Endothelial cell (in vitro differentiated cells): ENCODE measurements at regions not wholly inside any gene's neighbourhood (a gene's known extent, or its start where the extent isn't known, plus 50 kb on each side); places are given as distances from the start of the nearest gene placed in this dataset.
"Not testable (repeated sequence)": the region's sequence is repeated elsewhere in the genome, so short reads cannot be mapped to it uniquely, and the experiment has no call there.

Experiments used
- DNase-seq: peaks from one replicate; pipeline ENCODE4 v3.0.0; 2021; ENCODE audit warnings: low spot score
- H3K27ac Mint-ChIP-seq: one replicate; pipeline ENCODE4 v1.8.0; 2021; ENCODE audit warnings: mixed read lengths, inconsistent platforms; ENCODE audit not compliant: unreplicated experiment
- H3K27me3 Mint-ChIP-seq: one replicate; pipeline ENCODE4 v1.8.0; 2021; ENCODE audit warnings: mild to moderate bottlenecking, moderate library complexity, mixed read lengths, inconsistent platforms; ENCODE audit not compliant: unreplicated experiment
- H3K36me3 Mint-ChIP-seq: one replicate; pipeline ENCODE4 v1.8.0; 2021; ENCODE audit warnings: mild to moderate bottlenecking, low read depth, mixed read lengths, inconsistent platforms; ENCODE audit not compliant: unreplicated experiment
- H3K4me1 Mint-ChIP-seq: one replicate; pipeline ENCODE4 v1.8.0; 2021; ENCODE audit warnings: mild to moderate bottlenecking, mixed read lengths, inconsistent platforms; ENCODE audit not compliant: unreplicated experiment
- H3K4me3 Mint-ChIP-seq: one replicate; pipeline ENCODE4 v1.8.0; 2021; ENCODE audit warnings: mild to moderate bottlenecking, mixed read lengths, inconsistent platforms; ENCODE audit not compliant: unreplicated experiment
- H3K9me3 Mint-ChIP-seq: one replicate; pipeline ENCODE4 v1.8.0; 2021; ENCODE audit warnings: mixed read lengths, inconsistent platforms; ENCODE audit not compliant: unreplicated experiment
- TF ChIP-seq, protein P1 (sequence below): fragments of 200-600 bp; sonication (generic); IDR thresholded peaks from one replicate; pipeline ENCODE4 v1.5.0; 2021; ENCODE audit warnings: antibody characterized with exemption; ENCODE audit not compliant: unreplicated experiment

DNA sequence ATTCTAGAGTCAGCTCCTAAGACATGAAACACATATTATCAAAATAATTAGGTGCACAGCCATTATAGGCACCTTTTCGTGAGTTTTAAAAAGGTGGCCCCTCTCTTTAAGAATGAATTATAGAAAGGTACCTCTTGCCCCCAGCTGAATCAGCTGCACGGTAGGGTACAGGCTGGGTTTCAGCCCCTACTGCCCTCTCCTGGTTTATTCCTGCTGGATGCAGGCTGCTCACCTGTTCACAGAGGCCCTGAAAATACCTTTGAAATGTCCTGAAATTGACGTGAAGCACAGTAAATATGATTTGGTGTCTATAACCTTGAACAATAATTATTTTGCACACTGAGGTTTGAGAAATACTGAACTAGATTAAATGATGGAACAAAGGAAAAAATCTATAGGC, 504.8 kb upstream of the SGCD start:
- Mint-ChIP-seq H3K36me3 (no peaks in the 10 kb centered on the region), H3K9me3 (no peaks in the 10 kb centered on the region), H3K4me3 (no peak overlapping the region), H3K27ac (no peak overlapping the region), H3K4me1 (no peaks in the 10 kb centered on the region), H3K27me3 (peaks cover 1% of the 10 kb centered on the region)
- TF ChIP-seq, protein P1, sequence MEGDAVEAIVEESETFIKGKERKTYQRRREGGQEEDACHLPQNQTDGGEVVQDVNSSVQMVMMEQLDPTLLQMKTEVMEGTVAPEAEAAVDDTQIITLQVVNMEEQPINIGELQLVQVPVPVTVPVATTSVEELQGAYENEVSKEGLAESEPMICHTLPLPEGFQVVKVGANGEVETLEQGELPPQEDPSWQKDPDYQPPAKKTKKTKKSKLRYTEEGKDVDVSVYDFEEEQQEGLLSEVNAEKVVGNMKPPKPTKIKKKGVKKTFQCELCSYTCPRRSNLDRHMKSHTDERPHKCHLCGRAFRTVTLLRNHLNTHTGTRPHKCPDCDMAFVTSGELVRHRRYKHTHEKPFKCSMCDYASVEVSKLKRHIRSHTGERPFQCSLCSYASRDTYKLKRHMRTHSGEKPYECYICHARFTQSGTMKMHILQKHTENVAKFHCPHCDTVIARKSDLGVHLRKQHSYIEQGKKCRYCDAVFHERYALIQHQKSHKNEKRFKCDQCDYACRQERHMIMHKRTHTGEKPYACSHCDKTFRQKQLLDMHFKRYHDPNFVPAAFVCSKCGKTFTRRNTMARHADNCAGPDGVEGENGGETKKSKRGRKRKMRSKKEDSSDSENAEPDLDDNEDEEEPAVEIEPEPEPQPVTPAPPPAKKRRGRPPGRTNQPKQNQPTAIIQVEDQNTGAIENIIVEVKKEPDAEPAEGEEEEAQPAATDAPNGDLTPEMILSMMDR: no peak
- no peak for DNase-seq

DNA sequence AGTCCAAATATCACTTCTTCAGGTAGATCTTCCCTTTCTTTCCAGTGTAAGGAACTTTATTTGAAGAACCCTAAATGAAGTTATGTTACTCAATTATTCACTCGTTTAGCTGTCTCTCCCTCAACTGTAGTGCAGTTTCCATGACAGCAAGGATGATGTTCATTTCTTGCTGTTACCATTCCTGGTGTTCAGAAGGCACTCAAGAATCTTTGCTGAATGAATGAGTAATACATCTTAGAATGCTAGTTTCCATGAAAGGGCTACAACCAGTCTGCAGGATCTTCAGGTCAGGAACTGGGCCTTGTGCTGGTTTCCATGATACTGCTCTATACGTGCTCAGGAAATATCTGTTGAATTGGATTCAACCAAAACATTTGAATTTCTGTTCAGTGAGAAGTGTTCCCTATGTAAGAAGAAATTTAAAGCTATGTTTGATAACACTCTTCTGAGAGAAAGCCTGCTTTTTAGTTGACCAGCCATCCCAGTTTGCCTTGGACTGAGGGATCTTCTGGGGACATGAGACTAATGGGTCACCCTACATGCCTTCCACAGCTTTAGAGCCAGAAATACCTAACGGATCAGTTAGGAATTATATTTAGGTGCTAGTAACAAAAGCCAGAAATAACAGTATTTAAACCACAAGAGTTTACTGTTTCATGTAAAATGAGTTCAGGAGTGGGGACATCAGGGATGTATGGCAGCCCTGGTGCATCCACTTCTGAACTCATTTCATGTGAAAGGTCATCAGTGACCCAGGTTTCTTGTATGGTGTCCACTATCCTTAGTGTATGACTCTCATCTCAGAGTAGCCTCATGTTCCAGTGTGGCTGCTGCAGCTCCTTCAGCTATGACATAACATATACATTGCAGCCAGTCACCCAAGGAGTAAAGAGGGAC, 500.1 kb upstream of the SGCD start:
- no peak overlapping the region for H3K27ac Mint-ChIP-seq
- no peaks in the 10 kb centered on the region for H3K36me3 Mint-ChIP-seq
- H3K4me3 Mint-ChIP-seq: no peak overlapping the region
- H3K27me3 Mint-ChIP-seq: peaks cover 1% of the 10 kb centered on the region
- DNase-seq: no peak
- no peaks in the 10 kb centered on the region for H3K9me3 Mint-ChIP-seq
- TF ChIP-seq, protein P1: no peak
- H3K4me1 Mint-ChIP-seq: no peaks in the 10 kb centered on the region

DNA sequence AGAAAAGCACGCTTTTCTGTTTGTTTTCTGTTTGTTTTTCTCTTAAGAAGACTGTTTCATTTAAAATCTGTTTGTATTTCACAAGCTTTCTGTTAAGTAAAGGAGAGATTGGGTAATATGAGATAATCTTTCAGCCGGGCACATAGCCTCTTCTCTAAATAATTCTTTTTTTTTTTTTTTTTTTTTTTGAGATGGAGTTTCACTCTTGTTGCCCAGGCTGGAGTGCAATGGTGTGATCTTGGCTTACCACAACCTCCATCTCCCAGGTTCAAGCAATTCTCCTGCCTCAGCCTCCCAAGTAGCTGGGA, 499.5 kb upstream of the SGCD start:
- not testable (repeated sequence) for H3K27ac Mint-ChIP-seq, DNase-seq, H3K36me3 Mint-ChIP-seq, H3K27me3 Mint-ChIP-seq, H3K4me1 Mint-ChIP-seq, H3K9me3 Mint-ChIP-seq, H3K4me3 Mint-ChIP-seq

DNA sequence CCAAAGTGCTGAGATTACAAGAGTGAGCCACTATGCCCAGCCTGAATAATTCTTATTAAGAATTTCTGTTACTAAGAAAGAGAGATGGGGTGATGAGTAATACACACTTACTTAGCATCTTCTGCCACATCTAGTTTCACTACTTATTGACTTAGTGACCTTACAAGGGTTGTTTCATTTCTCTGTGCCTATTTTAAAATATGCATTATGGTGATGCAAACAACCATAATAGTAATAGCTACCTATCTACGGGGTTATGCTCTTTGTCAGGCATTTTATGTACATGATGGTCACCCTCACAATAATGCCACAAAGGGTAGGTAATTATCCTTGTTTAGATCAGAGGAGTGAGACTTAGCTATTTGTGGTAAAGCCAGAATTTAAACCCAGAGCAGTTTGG, 499.0 kb upstream of the SGCD start:
- no peaks in the 10 kb centered on the region for H3K36me3 Mint-ChIP-seq
- no peaks in the 10 kb centered on the region for H3K9me3 Mint-ChIP-seq
- H3K4me3 Mint-ChIP-seq: no peak overlapping the region
- peaks cover 1% of the 10 kb centered on the region for H3K27me3 Mint-ChIP-seq
- TF ChIP-seq, protein P1: no peak
- H3K27ac Mint-ChIP-seq: no peak overlapping the region
- H3K4me1 Mint-ChIP-seq: no peaks in the 10 kb centered on the region
- DNase-seq: no peak

DNA sequence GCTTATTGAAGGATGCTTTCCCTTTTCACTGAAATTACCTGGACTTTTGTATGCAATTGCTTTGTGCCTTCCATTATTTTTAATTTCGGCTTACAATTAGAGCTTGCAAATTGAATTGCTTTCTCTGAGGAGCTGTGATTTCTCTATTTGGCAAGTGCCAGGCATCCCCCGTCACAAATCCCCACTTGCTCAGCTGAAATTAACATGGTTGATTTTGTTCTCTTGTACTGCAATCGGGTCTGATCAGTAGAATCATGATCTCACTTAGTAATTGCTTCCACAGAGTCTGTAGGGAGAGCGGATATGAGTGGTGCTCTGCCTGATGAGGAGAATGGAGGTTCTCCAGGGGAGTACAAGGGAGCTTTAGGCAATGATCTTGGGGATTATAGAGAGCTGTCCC, 495.5 kb upstream of the SGCD start:
- H3K9me3 Mint-ChIP-seq: no peaks in the 10 kb centered on the region
- no peaks in the 10 kb centered on the region for H3K27me3 Mint-ChIP-seq
- TF ChIP-seq, protein P1: no peak
- H3K27ac Mint-ChIP-seq: no peak overlapping the region
- no peak for DNase-seq
- H3K4me1 Mint-ChIP-seq: no peaks in the 10 kb centered on the region
- no peak overlapping the region for H3K4me3 Mint-ChIP-seq
- H3K36me3 Mint-ChIP-seq: no peaks in the 10 kb centered on the region
